ENCODE measurements at regions not wholly inside any gene's neighbourhood (a gene's known extent, or its start where the extent isn't known, plus 50 kb on each side); places are given as distances from the start of the nearest gene placed in this dataset.

- TF ChIP-seq CTCF (conservative IDR thresholded peaks at IDR 0.05; ENCODE audit: low read depth in 2 of 2) (no peak), REST (IDR thresholded peaks at IDR 0.05; ENCODE audit: unreplicated experiment) (no peak), POLR2AphosphoS5 (IDR thresholded peaks at IDR 0.05; ENCODE audit: low read depth) (no peak), EZH2 (IDR thresholded peaks at IDR 0.05; ENCODE audit: low read depth, unreplicated experiment) (no peak), EZH2phosphoT487 (IDR thresholded peaks at IDR 0.05; ENCODE audit: unreplicated experiment) (no peak), ZNF331 (CRISPR knock-in tag; IDR thresholded peaks at IDR 0.05; ENCODE audit: low read depth) (no peak)
Observed at GRCh38 chr1:5619469-5619868, 372.8 kb downstream of the NPHP4 start.
